GM12878 (cell line): ENCODE measurements at regions not wholly inside any gene's neighbourhood (a gene's known extent, or its start where the extent isn't known, plus 50 kb on each side); places are given as distances from the start of the nearest gene placed in this dataset.

ENCODE experiments used
- NBN ChIP-seq: fragments of 450-650 bp; IDR thresholded peaks from 2 replicates; pipeline ENCODE4 v1.6.1; 2016
- TF ChIP-seq, protein P1 (sequence below), 3 experiments: IDR thresholded peaks in 2 of 3; conservative IDR thresholded peaks in 1 of 3; 2 replicates each; pipeline ENCODE4 v1.5.1; 2011; ENCODE audit warnings: low read depth in 3 of 3, low read length in 3 of 3, mild to moderate bottlenecking in 3 of 3, control low read depth in 2 of 3, moderate library complexity in 2 of 3, inconsistent platforms in 1 of 3, mixed read lengths in 1 of 3; ENCODE audit not compliant: control insufficient read depth in 2 of 3, insufficient read depth in 1 of 3; ENCODE audit errors: extremely low read depth in 1 of 3

DNA sequence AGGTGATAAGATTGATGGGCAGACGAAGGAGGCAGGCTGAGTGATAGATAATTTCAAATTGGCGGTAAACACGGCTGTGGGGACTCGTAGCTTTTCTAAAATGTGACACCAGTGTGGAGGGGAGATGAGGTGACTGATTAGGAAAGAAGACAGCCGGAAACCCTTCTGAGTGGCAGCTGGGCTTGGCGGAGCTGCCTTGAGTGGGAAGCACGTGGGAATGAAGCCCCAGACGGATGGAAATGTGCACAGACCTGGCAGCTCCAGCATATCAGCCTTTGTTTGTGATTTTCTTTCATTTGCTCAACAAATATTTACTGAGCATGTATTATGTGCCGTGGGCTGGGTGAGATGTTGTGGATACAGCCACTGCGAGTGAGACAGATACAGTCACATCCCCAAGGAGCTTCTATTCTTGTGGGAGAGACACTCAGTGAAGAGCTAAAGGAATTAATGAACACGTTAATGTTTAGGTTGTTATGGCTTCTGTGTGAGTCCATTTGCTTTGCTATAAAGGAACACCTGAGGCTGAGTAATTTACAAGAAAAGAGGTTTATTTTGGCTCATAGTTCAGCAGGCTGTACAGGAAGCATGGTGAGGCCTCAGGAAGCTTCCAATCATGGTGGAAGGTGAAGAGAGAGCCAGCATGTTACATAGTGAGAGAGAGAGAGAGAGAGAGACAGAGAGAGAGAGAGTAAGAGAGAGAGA lies 65.5 kb upstream of the LHX5 start:
- TF ChIP-seq, protein P1, sequence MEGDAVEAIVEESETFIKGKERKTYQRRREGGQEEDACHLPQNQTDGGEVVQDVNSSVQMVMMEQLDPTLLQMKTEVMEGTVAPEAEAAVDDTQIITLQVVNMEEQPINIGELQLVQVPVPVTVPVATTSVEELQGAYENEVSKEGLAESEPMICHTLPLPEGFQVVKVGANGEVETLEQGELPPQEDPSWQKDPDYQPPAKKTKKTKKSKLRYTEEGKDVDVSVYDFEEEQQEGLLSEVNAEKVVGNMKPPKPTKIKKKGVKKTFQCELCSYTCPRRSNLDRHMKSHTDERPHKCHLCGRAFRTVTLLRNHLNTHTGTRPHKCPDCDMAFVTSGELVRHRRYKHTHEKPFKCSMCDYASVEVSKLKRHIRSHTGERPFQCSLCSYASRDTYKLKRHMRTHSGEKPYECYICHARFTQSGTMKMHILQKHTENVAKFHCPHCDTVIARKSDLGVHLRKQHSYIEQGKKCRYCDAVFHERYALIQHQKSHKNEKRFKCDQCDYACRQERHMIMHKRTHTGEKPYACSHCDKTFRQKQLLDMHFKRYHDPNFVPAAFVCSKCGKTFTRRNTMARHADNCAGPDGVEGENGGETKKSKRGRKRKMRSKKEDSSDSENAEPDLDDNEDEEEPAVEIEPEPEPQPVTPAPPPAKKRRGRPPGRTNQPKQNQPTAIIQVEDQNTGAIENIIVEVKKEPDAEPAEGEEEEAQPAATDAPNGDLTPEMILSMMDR (IDR thresholded peaks at IDR 0.05 in 2 of 3, conservative IDR thresholded peaks at IDR 0.05 in 1 of 3; ENCODE audit: control insufficient read depth in 2 of 3, extremely low read depth in 1 of 3, insufficient read depth in 1 of 3, low read depth in 3 of 3, low read length in 3 of 3) = no peak
- no peak for TF ChIP-seq NBN
